ENCODE measurements at regions not wholly inside any gene's neighbourhood (a gene's known extent, or its start where the extent isn't known, plus 50 kb on each side); places are given as distances from the start of the nearest gene placed in this dataset.

GRCh38 chr22:34072585-34072984 is 152.3 kb upstream of the LARGE1 start:
- no peak for TF ChIP-seq JUND (IDR thresholded peaks at IDR 0.05)
- TF ChIP-seq HNF4G (IDR thresholded peaks at IDR 0.05) = no peak
- TF ChIP-seq ATF3 (IDR thresholded peaks at IDR 0.05) = no peak
- TF ChIP-seq MAX (IDR thresholded peaks at IDR 0.05) = no peak
- TF ChIP-seq GABPA (IDR thresholded peaks at IDR 0.05 in 1 of 2, conservative IDR thresholded peaks at IDR 0.05 in 1 of 2) = no peak
- no peaks in the 10 kb centered on the region for H3K4me1 ChIP-seq (ENCODE audit: control insufficient read depth in 4 of 4, insufficient read depth in 4 of 4, low read length in 3 of 4)
- DNase-seq (ENCODE audit: low spot score) = no peak
- 68% methylated on average over 4 of the region's 4 CpGs for WGBS
- H3K36me3 ChIP-seq (ENCODE audit: control insufficient read depth in 4 of 4, insufficient read depth in 3 of 4, low read depth in 1 of 4, low read length in 3 of 4) = no peaks in the 10 kb centered on the region
- no peaks in the 10 kb centered on the region for H3K27me3 ChIP-seq (ENCODE audit: control insufficient read depth in 4 of 4, insufficient read depth in 4 of 4, low read length in 3 of 4)
- H3K9ac ChIP-seq (ENCODE audit: low read depth in 1 of 2, low read length in 2 of 2) = no peak overlapping the region
- H3K4me3 ChIP-seq (ENCODE audit: low read depth in 1 of 3, low read length in 3 of 3) = no peak overlapping the region
- no peak overlapping the region for H3K27ac ChIP-seq (ENCODE audit: low read depth in 1 of 2, low read length in 2 of 2)
- no peaks in the 10 kb centered on the region for H3K9me3 ChIP-seq (ENCODE audit: control insufficient read depth in 4 of 4, low read length in 3 of 4)

GRCh38 chr22:34080433-34080832 is 160.2 kb upstream of the LARGE1 start:
- no peaks in the 10 kb centered on the region for H3K27me3 ChIP-seq (ENCODE audit: control insufficient read depth in 4 of 4, insufficient read depth in 4 of 4, low read length in 3 of 4)
- H3K36me3 ChIP-seq (ENCODE audit: control insufficient read depth in 4 of 4, insufficient read depth in 3 of 4, low read depth in 1 of 4, low read length in 3 of 4) = no peaks in the 10 kb centered on the region
- no peak overlapping the region for H3K27ac ChIP-seq (ENCODE audit: low read depth in 1 of 2, low read length in 2 of 2)
- no peaks in the 10 kb centered on the region for H3K4me1 ChIP-seq (ENCODE audit: control insufficient read depth in 4 of 4, insufficient read depth in 4 of 4, low read length in 3 of 4)
- no peak overlapping the region for H3K4me3 ChIP-seq (ENCODE audit: low read depth in 1 of 3, low read length in 3 of 3)
- no peak overlapping the region for H3K9ac ChIP-seq (ENCODE audit: low read depth in 1 of 2, low read length in 2 of 2)
- DNase-seq (ENCODE audit: low spot score) = no peak
- no peak for TF ChIP-seq CTCF (IDR thresholded peaks at IDR 0.05; ENCODE audit: low read depth, low read length, missing input control)
- TF ChIP-seq HNF4G (IDR thresholded peaks at IDR 0.05) = no peak
- TF ChIP-seq ZBTB33 (IDR thresholded peaks at IDR 0.05) = no peak
- TF ChIP-seq FOXA2 (IDR thresholded peaks at IDR 0.05) = no peak
- TF ChIP-seq HNF4A (conservative IDR thresholded peaks at IDR 0.05) = no peak
- TF ChIP-seq YY1 (IDR thresholded peaks at IDR 0.05) = no peak
- no peak for TF ChIP-seq RAD21 (IDR thresholded peaks at IDR 0.05)
- peaks cover 0 to 3% (median 0%) of the 10 kb centered on the region in 4 donors for H3K9me3 ChIP-seq (ENCODE audit: control insufficient read depth in 4 of 4, low read length in 3 of 4)
- 95% methylated on average over 2 of the region's 2 CpGs for WGBS

GRCh38 chr22:34096770-34097169 is 176.5 kb upstream of the LARGE1 start:
- Histone ChIP-seq H3K27me3 (ENCODE audit: control insufficient read depth in 4 of 4, insufficient read depth in 4 of 4, low read length in 3 of 4) (no peaks in the 10 kb centered on the region), H3K4me1 (ENCODE audit: control insufficient read depth in 4 of 4, insufficient read depth in 4 of 4, low read length in 3 of 4) (no peaks in the 10 kb centered on the region), H3K9me3 (ENCODE audit: control insufficient read depth in 4 of 4, low read length in 3 of 4) (peaks cover 0 to 2% (median 0%) of the 10 kb centered on the region in 4 donors), H3K27ac (ENCODE audit: low read depth in 1 of 2, low read length in 2 of 2) (no peak overlapping the region), H3K9ac (ENCODE audit: low read depth in 1 of 2, low read length in 2 of 2) (no peak overlapping the region), H3K4me3 (ENCODE audit: low read depth in 1 of 3, low read length in 3 of 3) (no peak overlapping the region), H3K36me3 (ENCODE audit: control insufficient read depth in 4 of 4, insufficient read depth in 3 of 4, low read depth in 1 of 4, low read length in 3 of 4) (no peaks in the 10 kb centered on the region)
- TF ChIP-seq FOXA1 (IDR thresholded peaks at IDR 0.05) = no peak
- TF ChIP-seq CTCF (IDR thresholded peaks at IDR 0.05; ENCODE audit: low read depth, low read length, missing input control) = no peak
- no peak for TF ChIP-seq HNF4A (conservative IDR thresholded peaks at IDR 0.05)
- no peak for TF ChIP-seq HNF4G (IDR thresholded peaks at IDR 0.05)
- WGBS = 84% methylated on average over 3 of the region's 3 CpGs
- no peak for DNase-seq (ENCODE audit: low spot score)
